Peyer's patch (tissue), 4 donors: ENCODE measurements at regions not wholly inside any gene's neighbourhood (a gene's known extent, or its start where the extent isn't known, plus 50 kb on each side); places are given as distances from the start of the nearest gene placed in this dataset.

Experiments
- DNase-seq, 3 donors: peaks; one replicate each; pipeline ENCODE4 v3.0.0-alpha.2; 2017 to 2019
- H3K27ac ChIP-seq, 4 donors: fragments of 200-600 bp; sonication (generic); one replicate each; pipeline ENCODE4 v1.5.1; 2016 to 2019
- H3K27me3 ChIP-seq, 2 donors: fragments of 200-600 bp; sonication (generic); one replicate each; pipeline ENCODE4 v1.5.1; 2019
- H3K36me3 ChIP-seq, 3 donors: fragments of 200-600 bp; sonication (generic); one replicate each; pipeline ENCODE4 v1.5.1; 2016 to 2019
- H3K4me1 ChIP-seq, 4 donors: fragments of 200-600 bp; sonication (generic); one replicate each; pipeline ENCODE4 v1.5.1; 2016 to 2019
- H3K4me3 ChIP-seq, 4 donors: fragments of 200-600 bp; sonication (generic); 1 replicate in 3 of 4; 2 replicates in 1 of 4; pipeline ENCODE4 v1.5.1; 2016 to 2019; ENCODE audit warnings: mild to moderate bottlenecking in 1 of 4
- H3K9me3 ChIP-seq, 4 donors: fragments of 200-600 bp; sonication (generic); one replicate each; pipeline ENCODE4 v1.5.1; 2016 to 2019; ENCODE audit warnings: mild to moderate bottlenecking in 1 of 4
- POLR2A ChIP-seq, 2 donors: fragments of 450-650 bp; IDR thresholded peaks; one replicate each; pipeline ENCODE4 v1.5.1; 2017; ENCODE audit warnings: antibody characterized with exemption in 2 of 2, mild to moderate bottlenecking in 2 of 2, moderate library complexity in 2 of 2
- TF ChIP-seq, protein P1 (sequence below), 6 experiments: fragments of 450-650 bp in 4 of 6; fragments of 200-600 bp in 2 of 6; sonication (generic) in 1 of 6; IDR thresholded peaks; one replicate each; pipeline ENCODE4 v1.5.1; 2017 to 2019; ENCODE audit warnings: antibody characterized with exemption in 6 of 6, mild to moderate bottlenecking in 3 of 6, moderate library complexity in 1 of 6

DNA sequence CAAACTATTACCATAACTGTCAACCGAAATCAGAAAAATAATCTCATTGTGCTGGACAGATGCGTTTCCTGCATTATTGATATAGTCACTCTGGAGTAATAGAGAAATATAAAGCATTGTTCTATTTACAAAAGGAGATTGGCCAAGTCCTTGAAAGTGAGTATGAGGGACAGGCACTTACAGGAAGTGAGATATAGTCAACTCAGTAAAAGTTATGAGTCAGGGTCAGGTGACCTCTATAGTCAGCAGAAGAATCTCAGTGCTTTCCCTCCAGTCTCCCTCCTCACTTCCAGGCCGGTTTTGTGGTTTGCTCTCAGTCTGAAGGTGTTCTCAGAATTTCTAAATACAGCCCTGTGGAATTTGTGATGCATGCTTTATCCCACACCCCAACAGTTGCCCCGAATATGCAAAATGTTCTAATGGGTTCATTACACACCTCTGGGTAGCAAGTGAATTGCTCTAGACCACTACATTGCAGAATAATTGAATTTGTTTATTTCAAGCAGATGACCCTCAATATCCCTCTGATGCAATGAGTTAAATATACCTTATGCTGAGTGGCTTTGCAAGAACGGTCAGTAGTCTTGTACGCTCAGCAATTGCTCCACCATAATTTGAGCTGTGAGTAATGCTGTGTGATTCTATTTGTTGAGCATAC lies 787.7 kb downstream of the MCTP2 start:
- no peak for TF ChIP-seq POLR2A (IDR thresholded peaks at IDR 0.05)
- TF ChIP-seq, protein P1, sequence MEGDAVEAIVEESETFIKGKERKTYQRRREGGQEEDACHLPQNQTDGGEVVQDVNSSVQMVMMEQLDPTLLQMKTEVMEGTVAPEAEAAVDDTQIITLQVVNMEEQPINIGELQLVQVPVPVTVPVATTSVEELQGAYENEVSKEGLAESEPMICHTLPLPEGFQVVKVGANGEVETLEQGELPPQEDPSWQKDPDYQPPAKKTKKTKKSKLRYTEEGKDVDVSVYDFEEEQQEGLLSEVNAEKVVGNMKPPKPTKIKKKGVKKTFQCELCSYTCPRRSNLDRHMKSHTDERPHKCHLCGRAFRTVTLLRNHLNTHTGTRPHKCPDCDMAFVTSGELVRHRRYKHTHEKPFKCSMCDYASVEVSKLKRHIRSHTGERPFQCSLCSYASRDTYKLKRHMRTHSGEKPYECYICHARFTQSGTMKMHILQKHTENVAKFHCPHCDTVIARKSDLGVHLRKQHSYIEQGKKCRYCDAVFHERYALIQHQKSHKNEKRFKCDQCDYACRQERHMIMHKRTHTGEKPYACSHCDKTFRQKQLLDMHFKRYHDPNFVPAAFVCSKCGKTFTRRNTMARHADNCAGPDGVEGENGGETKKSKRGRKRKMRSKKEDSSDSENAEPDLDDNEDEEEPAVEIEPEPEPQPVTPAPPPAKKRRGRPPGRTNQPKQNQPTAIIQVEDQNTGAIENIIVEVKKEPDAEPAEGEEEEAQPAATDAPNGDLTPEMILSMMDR (IDR thresholded peaks at IDR 0.05), result no peak
- Histone ChIP-seq H3K4me1 (no peaks in the 10 kb centered on the region), H3K27ac (peak overlapping the region in 1 of 4 donors; percentile 22), H3K27me3 (no peaks in the 10 kb centered on the region), H3K36me3 (no peaks in the 10 kb centered on the region), H3K4me3 (no peak overlapping the region), H3K9me3 (no peaks in the 10 kb centered on the region)
- no peak for DNase-seq

- no peak for DNase-seq
- no peaks in the 10 kb centered on the region for H3K27me3 ChIP-seq
- no peaks in the 10 kb centered on the region for H3K9me3 ChIP-seq
- H3K4me1 ChIP-seq, result no peaks in the 10 kb centered on the region
- no peak overlapping the region for H3K27ac ChIP-seq
- H3K36me3 ChIP-seq, result no peaks in the 10 kb centered on the region
- no peak for TF ChIP-seq POLR2A (IDR thresholded peaks at IDR 0.05)
- TF ChIP-seq, protein P1 (IDR thresholded peaks at IDR 0.05), result no peak
- H3K4me3 ChIP-seq, result no peak overlapping the region
These were observed 788.5 kb downstream of the MCTP2 start for GRCh38 chr15:95019907-95020306.

- Histone ChIP-seq H3K27me3 (no peaks in the 10 kb centered on the region), H3K4me1 (no peaks in the 10 kb centered on the region), H3K36me3 (no peaks in the 10 kb centered on the region), H3K27ac (no peak overlapping the region), H3K4me3 (no peak overlapping the region), H3K9me3 (no peaks in the 10 kb centered on the region)
- TF ChIP-seq, protein P1 (IDR thresholded peaks at IDR 0.05), result no peak
- TF ChIP-seq POLR2A (IDR thresholded peaks at IDR 0.05), result no peak
- no peak for DNase-seq
These were observed 790.5 kb downstream of the MCTP2 start for GRCh38 chr15:95021816-95022215.

DNA sequence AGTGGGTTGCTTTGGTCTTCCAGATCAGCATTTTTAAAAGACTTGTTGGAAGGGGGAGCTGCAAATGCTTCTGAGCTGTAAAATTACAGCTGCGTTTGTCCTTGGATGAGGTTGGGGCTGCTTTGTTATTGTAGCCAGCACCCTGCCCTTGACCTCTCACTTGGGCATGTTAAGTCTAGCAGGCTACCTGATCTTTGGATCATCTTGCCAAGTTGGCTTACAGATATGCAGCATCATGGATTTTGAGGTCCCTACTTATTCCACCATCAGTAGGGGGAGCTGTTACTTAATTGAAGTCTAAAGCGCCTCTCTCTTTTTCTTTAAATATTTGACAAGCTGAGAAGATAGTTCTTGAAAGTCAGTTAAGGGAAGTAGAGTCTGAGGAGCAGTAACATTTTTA lies 793.0 kb downstream of the MCTP2 start:
- no peak for DNase-seq

GRCh38 chr15:95025924-95026728 lies 794.8 kb downstream of the MCTP2 start:
- Histone ChIP-seq H3K27me3 (no peaks in the 10 kb centered on the region), H3K27ac (no peak overlapping the region), H3K9me3 (no peaks in the 10 kb centered on the region), H3K4me1 (no peaks in the 10 kb centered on the region), H3K4me3 (no peak overlapping the region), H3K36me3 (no peaks in the 10 kb centered on the region)
- TF ChIP-seq, protein P1 (IDR thresholded peaks at IDR 0.05), result peak in 3 of 6 experiments; percentile 16 to 20 (median 18)
- TF ChIP-seq POLR2A (IDR thresholded peaks at IDR 0.05), result no peak
- DNase-seq, result no peak

More for the DNA sequence above, 793.0 kb downstream of the MCTP2 start:
- no peaks in the 10 kb centered on the region for H3K4me1 ChIP-seq
- no peaks in the 10 kb centered on the region for H3K27me3 ChIP-seq
- no peak for TF ChIP-seq POLR2A (IDR thresholded peaks at IDR 0.05)
- TF ChIP-seq, protein P1 (IDR thresholded peaks at IDR 0.05), result peak in 1 of 6 experiments; percentile 3
- H3K9me3 ChIP-seq, result no peaks in the 10 kb centered on the region
- H3K27ac ChIP-seq, result no peak overlapping the region
- no peak overlapping the region for H3K4me3 ChIP-seq
- no peaks in the 10 kb centered on the region for H3K36me3 ChIP-seq
